ENCODE measurements at regions not wholly inside any gene's neighbourhood (a gene's known extent, or its start where the extent isn't known, plus 50 kb on each side); places are given as distances from the start of the nearest gene placed in this dataset.

GRCh38 chr6:71211799-71212198, 76.8 kb upstream of the OGFRL1 start:
- TF ChIP-seq CTCF (IDR thresholded peaks at IDR 0.05) (no peak), POLR2A (IDR thresholded peaks at IDR 0.05) (no peak)

All from body of pancreas (tissue), 4 donors.